DND-41 (cell line): ENCODE measurements at regions not wholly inside any gene's neighbourhood (a gene's known extent, or its start where the extent isn't known, plus 50 kb on each side); places are given as distances from the start of the nearest gene placed in this dataset.

ENCODE experiments used
- CTCF ChIP-seq: IDR thresholded peaks from 2 replicates; pipeline ENCODE4 v1.5.1; 2012; ENCODE audit warnings: borderline replicate concordance, low read length, moderate library complexity, mild to moderate bottlenecking; ENCODE audit not compliant: poor library complexity, severe bottlenecking; ENCODE audit errors: extremely low read depth
- EZH2 ChIP-seq: IDR thresholded peaks from 3 replicates; pipeline ENCODE4 v1.6.1; 2012; ENCODE audit warnings: borderline replicate concordance, low read depth, mild to moderate bottlenecking, moderate library complexity, low read length, inconsistent platforms; ENCODE audit not compliant: severe bottlenecking

GRCh38 chr10:47077941-47078340, 166.7 kb downstream of the PTPN20 start:
- no peak for TF ChIP-seq CTCF
- no peak for TF ChIP-seq EZH2
